COLO668 (cell line): ENCODE measurements at regions not wholly inside any gene's neighbourhood (a gene's known extent, or its start where the extent isn't known, plus 50 kb on each side); places are given as distances from the start of the nearest gene placed in this dataset.
"Not testable (repeated sequence)": the region's sequence is repeated elsewhere in the genome, so short reads cannot be mapped to it uniquely, and the experiment has no call there.

Experiments used
- DNase-seq: peaks from one replicate; lab custom pipeline; 2025; ENCODE audit not compliant: unreplicated experiment; lab: John Stamatoyannopoulos, UW

DNA sequence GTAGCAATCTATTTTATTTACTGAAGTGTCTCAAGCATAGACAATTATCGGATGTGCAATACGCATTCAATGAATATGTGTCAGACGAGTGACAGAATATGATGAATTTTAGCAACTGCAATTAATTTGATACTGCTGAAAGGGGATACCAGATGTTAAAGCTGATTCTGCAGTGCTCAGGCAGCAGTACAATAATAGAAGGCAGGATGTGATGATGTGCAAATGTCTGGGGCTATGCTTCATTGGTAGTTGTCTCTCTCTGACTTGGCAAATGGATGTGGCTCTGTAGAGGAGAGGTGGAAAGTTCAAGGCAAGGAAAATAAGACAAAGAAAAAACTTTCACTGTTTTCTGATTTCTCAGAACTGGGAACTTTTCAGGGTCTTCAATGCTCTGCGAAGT is 721.2 kb downstream of the CDH18 start:
- DNase-seq: no peak

DNA sequence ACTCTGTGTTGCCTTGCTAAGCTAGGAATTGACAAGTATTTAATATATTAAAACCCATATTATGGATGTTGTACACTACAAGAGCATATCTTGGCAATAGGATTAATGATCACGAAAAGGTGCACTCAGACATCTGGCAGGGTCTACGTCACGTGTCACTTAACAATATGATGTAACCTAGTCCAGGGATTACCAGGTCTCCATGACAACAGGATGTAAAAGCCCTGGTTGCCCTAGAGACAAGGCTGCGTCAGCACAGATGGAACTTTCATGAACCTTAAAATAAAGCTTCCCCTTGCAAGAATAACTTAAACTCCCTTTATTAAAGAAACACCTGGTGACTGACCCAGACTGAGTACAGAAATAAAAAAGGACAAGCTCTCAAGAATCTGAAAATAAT is 717.8 kb downstream of the CDH18 start:
- DNase-seq: no peak

DNA sequence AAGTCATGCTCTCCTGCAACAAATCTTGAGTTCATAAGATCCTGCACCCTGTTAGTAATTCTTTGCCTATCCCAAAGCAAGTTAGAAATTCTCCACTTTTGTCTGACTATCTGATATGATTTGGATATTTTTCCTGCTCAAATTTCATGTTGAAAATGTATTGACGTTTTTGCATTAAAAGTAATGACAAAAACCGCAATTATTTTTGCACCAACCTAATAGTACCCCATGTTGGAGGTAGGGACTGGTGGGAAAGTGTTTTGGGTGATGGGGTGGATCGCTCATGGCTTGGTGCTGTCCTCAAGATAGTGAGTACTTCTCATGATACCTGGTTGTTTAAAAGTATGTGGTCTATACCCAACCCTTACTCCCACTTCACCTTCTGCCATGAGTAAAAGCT is 713.4 kb downstream of the CDH18 start:
- no peak for DNase-seq

DNA sequence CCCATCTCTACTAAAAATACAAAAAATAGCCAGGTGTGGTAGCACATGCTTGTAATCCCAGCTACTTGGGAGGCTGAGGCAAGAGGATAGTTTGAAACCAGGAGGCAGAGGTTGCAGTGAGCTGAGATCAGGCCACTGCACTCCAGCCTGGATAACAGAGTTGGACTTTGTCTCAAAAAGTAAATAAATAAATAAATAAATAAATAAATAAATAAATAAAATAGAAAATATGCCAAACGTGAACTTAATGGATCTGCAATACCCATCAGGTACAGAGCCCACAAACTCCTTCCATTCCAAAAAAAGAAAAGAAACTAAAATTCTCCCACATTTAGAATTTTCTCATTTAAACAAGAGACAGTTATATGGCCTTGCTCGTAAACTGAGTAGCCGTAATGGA is 702.7 kb downstream of the CDH18 start:
- no peak for DNase-seq

DNA sequence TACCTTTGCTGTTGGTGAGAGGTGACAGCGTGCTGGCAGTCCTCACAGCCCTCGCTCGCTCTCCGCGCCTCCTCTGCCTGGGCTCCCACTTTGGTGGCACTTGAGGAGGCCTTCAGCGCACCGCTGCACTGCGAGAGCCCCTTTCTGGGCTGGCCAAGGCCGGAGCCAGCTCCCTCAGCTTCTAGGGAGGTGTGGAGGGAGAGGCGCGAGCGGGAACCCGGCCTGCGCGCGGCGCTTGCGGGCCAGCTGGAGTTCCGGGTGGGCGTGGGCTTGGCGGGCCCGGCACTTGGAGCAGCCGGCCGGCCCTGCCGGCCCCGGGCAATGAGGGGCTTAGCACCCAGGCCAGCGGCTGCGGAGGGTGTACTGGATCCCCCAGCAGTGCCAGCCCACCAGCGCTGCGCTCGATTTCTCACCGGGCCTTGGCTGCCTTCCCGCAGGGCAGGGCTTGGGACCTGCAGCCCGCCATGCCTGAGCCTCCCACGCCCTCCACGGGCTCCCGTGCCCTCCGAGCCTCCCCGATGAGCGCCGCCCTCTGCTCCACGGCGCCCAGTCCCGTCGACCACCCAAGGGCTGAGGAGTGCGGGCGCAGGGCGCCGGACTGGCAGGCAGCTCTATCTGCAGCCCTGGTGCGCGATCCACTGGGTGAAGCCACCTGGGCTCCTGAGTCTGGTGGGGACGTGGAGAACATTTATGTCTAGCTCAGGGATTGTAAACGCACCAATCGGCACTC is 700.3 kb downstream of the CDH18 start:
- not testable (repeated sequence) for DNase-seq

DNA sequence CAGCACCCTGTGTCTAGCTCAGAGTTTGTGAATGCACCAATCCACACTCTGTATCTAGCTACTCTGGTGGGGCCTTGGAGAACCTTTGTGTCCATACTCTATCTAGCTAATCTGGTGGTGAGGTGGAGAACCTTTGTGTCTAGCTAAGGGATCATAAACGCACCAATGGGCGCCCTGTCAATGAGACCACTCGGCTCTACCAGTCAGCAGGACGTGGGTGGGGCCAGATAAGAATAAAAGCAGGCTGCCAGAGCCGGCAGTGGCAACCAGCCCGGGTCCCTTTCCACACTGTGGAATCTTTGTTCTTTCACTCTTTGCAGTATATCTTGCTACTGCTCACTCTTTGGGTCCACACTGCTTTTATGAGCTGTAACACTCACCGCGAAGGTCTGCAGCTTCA is 699.7 kb downstream of the CDH18 start:
- DNase-seq: not testable (repeated sequence)

DNA sequence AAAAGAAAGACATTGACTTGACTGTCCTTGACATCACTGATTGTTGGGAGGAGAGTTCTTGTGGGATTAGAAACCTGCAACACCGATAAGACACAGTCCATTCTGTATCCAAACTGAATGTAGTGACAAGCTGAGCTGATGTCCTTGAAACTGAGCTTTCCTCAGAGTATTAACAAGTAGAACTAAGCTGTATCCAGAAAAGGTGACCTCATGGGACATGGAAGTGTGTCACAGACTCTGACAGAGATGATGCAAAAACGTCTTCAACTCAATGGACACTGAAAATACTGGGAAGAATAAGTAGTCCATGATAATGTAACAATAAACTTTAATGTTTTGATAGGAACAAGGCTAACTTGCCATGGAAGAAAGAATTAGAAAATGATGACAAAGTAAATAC is 690.1 kb downstream of the CDH18 start:
- DNase-seq: no peak

DNA sequence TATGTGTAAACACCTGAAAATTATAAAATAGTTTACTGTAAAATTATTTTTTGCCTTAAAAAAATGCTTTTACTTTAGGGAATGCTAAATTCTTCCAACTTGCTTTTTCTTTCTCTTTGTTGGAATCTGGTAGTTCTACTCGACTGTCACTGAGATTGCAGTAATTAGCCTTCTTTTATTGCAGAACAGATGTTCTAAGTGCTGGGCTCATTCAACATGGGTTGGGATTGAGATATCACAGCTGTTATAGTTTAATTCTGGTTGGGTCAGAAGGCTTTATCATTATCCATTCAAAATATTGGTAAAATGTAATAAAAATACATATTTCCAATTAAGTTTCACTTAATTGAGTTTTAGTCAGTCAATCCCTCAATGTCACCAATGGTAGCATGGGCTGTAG is 686.7 kb downstream of the CDH18 start:
- no peak for DNase-seq

DNA sequence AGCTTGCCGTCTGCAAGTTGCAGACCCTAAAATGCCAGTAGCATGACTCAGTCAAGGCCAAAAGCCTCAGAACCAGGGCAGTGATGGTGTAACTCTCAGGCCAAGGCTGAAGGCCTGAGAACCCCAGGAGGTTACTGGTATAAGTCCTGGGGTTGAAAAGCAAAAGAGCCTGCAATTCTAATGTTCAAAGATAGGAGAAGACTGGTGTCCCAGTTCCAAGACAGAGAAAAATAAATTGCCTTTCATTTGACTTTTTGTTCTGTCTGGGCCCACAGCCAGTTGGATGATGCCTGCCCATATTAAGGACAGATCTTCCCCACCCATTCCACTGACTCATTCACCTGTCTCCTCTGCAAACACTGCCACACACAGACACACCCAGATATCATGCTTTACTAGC is 673.2 kb downstream of the CDH18 start:
- DNase-seq: no peak

DNA sequence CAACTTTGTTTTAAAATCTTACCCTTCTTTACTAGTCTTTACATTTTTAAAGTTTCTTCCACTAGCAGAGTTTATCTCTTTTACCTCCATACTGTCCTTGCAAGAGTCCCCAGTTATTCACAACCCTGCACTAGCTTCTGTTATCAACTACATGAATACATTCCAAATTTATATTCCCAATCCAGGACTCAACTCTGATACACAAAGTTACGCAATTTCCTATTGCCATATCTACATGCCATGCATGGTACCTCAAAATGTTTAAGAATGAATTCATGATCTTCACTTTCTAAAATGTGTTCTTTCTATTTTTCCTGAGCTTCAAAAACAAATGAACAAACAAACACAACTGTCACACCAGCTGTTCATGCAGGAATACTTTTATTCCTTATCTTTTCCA is 668.7 kb downstream of the CDH18 start:
- DNase-seq: no peak

DNA sequence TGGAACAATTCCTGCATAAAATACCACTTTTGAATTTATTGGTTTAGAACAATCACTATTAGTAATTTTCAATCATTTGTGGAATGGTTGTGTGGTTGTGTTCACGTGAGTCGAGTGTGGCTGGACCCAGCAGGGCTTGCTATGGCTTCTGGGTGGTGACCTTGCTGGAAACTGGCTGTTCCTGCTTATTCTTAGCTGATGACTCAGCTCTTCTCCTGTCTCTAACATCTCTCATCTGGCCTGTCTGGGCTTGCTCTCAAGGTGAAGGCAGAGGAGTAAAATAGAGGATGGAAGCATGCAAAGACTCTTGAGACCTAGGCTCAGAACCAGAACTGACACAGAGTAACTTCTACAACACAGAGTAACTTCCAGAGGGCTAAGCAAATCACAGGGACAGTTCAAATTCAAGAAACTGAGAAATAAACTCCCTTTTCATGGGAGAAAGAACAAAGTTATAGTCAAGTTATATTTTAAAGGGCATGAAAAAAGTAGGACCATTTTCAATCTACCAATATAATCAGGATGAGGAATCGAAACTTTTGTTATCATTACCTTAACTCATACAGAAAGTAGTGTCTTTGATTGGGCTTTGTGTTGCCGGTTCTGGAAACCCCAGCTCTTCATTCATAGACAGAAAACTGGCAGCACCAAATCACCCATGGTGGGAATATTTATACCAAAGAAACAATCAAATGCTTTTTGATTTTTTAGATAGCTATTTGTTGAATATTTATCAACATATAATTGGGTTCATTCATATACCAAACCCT is 665.1 kb downstream of the CDH18 start:
- no peak for DNase-seq

DNA sequence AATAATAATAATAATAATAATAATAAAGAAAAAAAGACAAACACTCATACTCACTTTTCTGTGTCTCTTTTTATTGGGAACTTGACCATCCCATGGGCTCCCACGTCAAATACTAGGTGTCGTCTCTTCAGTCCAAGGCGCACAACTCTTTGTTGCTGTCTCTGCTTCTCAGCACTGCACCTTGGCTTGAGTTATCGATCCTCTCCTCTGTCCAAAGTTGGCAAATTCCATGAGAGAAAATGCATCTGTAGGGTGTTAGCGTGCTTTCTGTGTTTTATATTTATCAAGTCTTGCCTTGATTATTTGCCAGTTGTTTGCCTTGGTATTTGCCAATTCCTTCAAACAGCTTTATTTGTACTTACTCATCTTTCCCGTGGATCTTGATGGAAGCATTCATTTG is 653.7 kb downstream of the CDH18 start:
- no peak for DNase-seq

DNA sequence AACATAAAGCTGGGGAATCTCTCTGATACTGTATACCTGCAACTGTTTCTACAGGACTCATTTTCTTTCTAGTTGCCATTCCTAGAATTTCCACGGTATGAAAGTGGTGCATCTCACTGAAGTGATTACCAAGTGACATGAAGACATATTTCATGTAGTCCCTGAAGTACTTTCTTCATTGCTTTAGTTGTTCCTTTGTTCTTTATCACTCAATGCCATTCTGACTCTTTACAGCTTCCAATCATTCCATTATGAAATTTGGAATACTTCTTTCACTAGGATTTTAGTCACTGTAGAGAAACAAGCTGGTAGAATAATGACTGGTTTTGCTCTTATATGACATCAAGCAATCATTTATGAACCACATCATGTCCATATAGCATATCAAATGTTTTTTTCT is 645.1 kb downstream of the CDH18 start:
- no peak for DNase-seq

DNA sequence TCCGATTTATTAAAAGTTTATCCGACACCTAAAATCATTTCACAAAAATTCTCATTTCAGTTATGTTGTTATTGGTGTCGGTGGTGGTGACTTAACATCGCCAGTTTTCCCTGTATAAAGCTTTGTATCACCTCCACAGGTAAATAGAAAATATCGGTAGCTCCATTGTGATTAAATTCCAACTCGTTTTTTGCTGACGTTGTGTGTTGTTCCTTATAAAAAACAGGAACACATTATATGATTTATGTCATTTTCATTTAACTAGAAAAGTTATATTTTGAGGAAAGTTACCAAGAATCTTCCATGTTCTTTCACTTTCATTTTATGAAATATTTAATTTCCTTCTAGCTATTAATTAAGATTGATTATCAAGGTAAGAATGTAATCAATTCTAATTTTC is 635.9 kb downstream of the CDH18 start:
- no peak for DNase-seq

DNA sequence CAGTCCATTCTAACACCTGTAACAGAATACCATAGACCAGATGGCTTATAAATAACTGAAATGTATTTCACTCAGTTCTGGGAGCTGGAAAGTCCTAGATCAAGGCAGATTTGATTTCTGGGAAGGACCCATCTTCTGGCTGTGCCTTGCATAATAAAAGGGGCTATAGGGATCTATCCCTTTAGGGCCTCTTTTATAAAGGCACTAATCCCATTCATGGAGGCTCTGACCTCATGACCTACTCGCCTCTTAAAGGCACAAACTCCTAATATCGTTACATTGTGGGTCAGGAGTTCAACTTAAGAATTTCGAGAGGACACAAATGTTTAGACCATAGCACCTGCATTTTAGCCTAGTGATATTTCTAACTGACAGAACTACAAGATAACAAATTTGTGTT is 619.0 kb downstream of the CDH18 start:
- DNase-seq: no peak

DNA sequence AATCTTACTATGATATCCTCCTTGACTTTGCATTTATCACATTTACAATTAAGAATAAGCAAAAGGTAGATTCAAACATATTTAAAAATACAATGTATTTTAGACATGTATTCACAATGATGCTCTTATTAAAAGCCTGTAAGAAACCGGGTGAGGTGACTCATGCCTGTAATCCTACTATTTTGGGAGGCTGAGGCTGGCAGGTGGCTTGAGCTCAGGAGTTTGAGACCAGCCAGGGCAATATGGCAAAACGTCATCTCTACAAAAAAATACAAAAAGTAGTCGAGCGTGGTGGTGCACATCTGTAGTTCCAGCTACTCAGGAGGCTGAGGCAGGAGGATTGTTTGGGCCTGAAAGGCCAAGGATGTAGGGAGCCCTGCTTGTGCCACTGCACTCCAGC is 618.4 kb downstream of the CDH18 start:
- DNase-seq: no peak

DNA sequence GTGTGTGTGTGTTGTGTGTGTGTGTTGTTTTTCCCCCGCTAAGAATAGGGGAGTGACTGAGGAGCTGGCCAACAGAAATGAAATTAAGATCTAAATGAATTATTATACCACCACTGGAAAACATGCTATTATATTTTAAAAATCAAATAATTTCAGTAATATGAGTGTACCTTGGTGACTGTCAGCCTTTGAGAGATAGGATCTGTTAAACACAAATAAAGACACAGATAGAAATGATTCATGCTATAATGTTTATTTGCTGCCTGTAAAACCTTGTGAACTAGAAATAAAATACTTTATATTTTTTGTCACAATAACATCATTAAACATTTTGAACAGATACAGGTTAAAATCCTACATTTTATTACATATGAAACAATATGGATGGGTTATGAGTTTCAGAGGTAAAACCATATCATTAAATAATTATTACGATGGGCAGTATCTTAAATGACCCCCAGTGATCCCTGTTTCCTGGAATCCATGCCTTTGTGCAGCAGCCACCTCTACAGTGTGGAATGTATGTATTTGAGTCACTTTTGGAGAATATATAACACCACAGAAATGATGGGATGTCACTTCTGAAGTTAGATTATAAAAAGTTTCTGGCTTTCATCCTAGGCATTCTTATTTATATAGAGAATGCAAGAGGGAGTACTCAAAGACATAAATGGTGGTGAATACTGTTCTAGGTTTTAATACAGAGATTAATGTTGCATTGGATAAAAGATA is 617.2 kb downstream of the CDH18 start:
- no peak for DNase-seq

DNA sequence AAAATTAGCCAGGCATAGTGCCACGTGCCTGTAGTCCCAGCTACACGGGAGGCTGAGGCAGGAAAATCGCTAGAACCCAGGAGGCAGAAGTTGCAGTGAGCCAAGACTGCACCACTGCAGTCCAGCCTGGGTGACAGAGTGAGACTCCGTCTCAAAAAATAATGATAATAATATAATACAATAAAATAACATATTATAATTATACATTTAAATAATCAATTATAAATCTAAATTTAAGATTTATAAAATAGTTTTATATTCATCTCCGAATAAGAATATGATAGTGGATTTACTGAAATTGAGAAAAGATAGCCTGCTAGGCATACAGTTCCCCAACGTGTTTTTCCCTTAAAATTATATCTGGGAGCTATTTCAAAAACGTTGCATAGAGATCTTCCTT is 599.6 kb downstream of the CDH18 start:
- DNase-seq: no peak

DNA sequence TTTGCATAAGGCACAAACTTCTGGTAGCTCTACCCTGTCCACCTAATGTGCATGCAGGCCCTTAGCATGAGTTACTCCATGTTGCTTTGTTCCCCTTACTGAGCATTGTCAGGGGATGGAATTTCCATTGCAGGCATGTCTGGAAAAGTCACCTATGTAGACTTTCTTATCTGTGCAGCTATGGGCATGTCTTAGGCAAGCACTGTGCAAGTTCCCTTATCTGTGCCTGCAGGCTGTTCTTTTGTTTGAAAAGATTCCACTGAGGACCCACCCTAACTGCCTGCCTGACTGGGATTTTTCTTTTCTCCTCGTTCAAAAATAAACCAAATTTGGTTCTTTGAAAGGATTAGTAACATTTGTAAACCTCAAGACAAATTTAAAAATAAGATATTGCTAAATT is 587.0 kb downstream of the CDH18 start:
- no peak for DNase-seq

DNA sequence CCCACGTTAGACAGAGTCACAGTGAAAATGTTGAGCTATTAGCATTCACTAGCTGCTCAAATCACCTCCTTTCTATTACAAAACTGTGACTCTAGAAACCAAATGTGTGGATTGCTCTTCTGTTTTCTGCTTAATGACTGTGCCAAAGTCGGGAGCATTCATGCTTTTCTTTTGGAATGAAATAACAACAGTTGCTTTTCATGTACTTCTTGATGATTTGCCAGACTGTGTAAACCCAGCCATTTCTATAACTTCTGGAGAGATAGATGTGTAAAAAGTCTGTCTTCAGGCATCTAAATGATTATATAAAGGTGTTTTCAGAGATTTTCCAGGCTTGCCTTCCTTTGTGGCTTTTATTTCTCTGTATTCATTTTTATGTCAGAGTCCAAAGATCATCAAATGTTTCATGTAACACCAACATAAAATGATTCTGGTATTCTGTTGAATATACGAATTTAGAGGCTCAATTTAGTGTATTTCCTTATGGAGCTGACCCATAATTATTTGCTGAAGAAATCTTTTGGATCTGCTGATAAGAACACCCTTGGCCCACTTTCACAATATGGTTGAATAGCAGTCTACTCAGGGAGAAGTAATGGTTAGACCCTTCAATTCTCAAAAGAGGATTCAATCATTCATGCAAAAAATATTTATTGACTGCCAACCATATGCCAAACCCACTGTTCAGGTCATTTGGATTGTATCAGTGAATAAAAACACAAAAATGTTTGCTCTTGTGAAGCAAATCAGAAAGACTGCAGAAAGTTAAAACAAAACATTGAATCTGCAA is 581.2 kb downstream of the CDH18 start:
- DNase-seq: no peak

DNA sequence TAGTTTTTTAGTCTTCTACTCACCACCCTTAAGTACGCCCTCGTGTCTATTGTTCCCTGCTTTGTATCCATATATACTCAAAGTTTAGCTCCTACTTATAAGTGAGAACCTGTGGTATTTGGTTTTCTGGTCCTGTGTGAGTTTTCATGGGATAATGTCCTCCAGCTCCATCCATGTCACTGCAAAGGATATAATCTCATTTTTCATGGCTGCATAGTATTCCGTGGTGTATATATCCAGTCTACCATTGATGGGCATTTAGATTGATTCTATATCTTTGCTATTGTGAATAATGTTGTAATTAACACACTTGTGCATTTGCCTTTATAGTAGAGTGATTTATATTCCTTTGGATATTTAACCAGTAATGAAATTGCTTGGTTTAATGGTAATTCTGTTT is 579.9 kb downstream of the CDH18 start:
- DNase-seq: no peak
